ENCODE measurements at regions not wholly inside any gene's neighbourhood (a gene's known extent, or its start where the extent isn't known, plus 50 kb on each side); places are given as distances from the start of the nearest gene placed in this dataset.

GRCh38 chr17:13426991-13427390 is 174.7 kb downstream of the HS3ST3A1 start:
- no peak for TF ChIP-seq CTCF (IDR thresholded peaks at IDR 0.05; ENCODE audit: extremely low read depth, insufficient read depth, missing control alignments)
- no peak for DNase-seq (ENCODE audit: low spot score)
- in situ Hi-C loops (cut with MboI; ENCODE audit: low pct_unique_long_range_greater_than_20kb, low sequenced_read_pairs, unreplicated experiment): no loop called here

GRCh38 chr17:13425390-13425789 is 176.3 kb downstream of the HS3ST3A1 start:
- in situ Hi-C loops (cut with MboI; ENCODE audit: low pct_unique_long_range_greater_than_20kb, low sequenced_read_pairs, unreplicated experiment): no loop called here
- DNase-seq (ENCODE audit: low spot score): no peak
- no peak for TF ChIP-seq CTCF (IDR thresholded peaks at IDR 0.05; ENCODE audit: extremely low read depth, insufficient read depth, missing control alignments)

DNA sequence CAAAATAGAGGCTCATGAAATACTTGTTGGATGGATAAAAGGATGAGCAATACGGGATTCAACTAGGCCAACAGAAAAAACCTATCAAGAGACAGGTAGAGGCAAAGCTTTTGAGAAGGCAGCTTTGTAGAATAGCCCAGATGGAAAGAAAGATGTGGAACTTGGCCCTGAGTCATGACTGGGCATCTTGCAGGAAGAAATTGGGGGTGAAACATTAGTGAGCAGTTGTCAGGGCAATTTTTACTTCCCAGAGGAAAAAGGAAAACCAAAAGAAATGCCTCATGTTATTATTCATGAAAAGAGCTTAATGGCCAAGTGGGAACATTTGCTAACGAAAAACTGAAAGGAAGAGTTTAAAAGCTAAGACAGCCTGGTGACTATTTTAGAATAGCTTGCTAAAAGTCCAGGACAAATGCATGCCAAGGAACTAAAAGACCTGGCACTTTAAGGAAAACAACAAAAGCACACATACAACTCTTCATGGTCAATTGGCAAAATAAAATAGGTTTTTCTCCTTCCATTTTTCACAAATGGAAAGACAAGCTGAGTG is 180.1 kb downstream of the HS3ST3A1 start:
- TF ChIP-seq CTCF (IDR thresholded peaks at IDR 0.05; ENCODE audit: extremely low read depth, insufficient read depth, missing control alignments): no peak
- no peak for DNase-seq (ENCODE audit: low spot score)
- in situ Hi-C loops (cut with MboI; ENCODE audit: low pct_unique_long_range_greater_than_20kb, low sequenced_read_pairs, unreplicated experiment): no loop called here

DNA sequence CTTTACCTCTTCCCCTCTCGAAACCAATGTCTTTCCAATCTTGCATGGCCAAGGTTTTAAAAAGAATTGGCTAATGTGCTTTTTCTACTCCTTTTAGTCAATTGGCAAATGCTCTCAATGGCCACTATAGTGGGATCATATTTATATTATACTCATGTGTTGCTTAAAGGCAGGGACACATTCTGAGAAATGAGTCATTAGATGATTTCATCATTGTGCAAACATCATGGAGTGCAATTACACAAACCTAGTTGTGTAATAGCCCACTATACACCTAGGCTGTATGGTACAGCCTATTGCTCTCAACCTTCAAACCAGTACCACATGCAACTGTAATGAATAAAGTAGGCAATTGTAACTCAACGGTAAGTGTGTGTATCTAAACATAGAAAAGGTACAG is 180.9 kb downstream of the HS3ST3A1 start:
- DNase-seq (ENCODE audit: low spot score): no peak
- no peak for TF ChIP-seq CTCF (IDR thresholded peaks at IDR 0.05; ENCODE audit: extremely low read depth, insufficient read depth, missing control alignments)
- in situ Hi-C loops (cut with MboI; ENCODE audit: low pct_unique_long_range_greater_than_20kb, low sequenced_read_pairs, unreplicated experiment): no loop called here

DNA sequence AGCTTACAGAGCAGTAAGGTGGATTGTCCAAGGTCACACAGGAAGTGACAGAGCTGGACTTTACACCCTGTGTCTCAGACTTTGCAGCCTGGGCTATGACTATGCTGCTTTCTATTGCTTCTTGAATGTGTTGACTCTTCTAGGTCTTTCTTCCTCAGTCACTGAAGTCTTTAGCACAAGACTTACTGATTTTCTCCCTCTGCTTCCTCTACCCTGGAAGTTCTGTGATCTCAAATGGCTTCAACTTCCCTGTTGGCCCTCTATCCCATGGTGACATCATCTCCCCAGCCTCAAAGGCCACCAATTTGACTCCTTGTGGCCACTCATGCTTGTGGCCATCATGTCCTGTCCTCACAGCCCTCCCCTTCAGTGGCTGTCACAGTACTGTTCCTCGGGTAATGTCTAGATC is 181.3 kb downstream of the HS3ST3A1 start:
- DNase-seq (ENCODE audit: low spot score): no peak
- no peak for TF ChIP-seq CTCF (IDR thresholded peaks at IDR 0.05; ENCODE audit: extremely low read depth, insufficient read depth, missing control alignments)
- in situ Hi-C loops (cut with MboI; ENCODE audit: low pct_unique_long_range_greater_than_20kb, low sequenced_read_pairs, unreplicated experiment): no loop called here

- TF ChIP-seq CTCF (IDR thresholded peaks at IDR 0.05; ENCODE audit: extremely low read depth, insufficient read depth, missing control alignments): no peak
- in situ Hi-C loops (cut with MboI; ENCODE audit: low pct_unique_long_range_greater_than_20kb, low sequenced_read_pairs, unreplicated experiment): no loop called here
- DNase-seq (ENCODE audit: low spot score): no peak
Measured at GRCh38 chr17:13419676-13420075, 182.1 kb downstream of the HS3ST3A1 start.

- in situ Hi-C loops (cut with MboI; ENCODE audit: low pct_unique_long_range_greater_than_20kb, low sequenced_read_pairs, unreplicated experiment): no loop called here
- no peak for DNase-seq (ENCODE audit: low spot score)
- no peak for TF ChIP-seq CTCF (IDR thresholded peaks at IDR 0.05; ENCODE audit: extremely low read depth, insufficient read depth, missing control alignments)
Measured at GRCh38 chr17:13418891-13419290, 182.8 kb downstream of the HS3ST3A1 start.

Measured in GM13977 (cell line).